PC-9 (cell line): ENCODE measurements at regions not wholly inside any gene's neighbourhood (a gene's known extent, or its start where the extent isn't known, plus 50 kb on each side); places are given as distances from the start of the nearest gene placed in this dataset.

Experiments
- BruUV-seq: library from RNA; stranded (reverse); fragments of 400-500 nt; replicated peaks from 2 replicates; lab custom pipeline; 2021; lab: Mats Ljungman, UMichigan
- CTCF ChIA-PET: fragments of 300-600 bp; sonication (Branson Sonifier 250); formaldehyde crosslinking; loops from one replicate; lab custom pipeline; 2022; ENCODE audit warnings: antibody characterized with exemption; lab: Charles Lee
- POLR2A ChIA-PET: fragments of 300-600 bp; sonication (Branson Sonifier 250); formaldehyde crosslinking; loops from one replicate; lab custom pipeline; 2022; ENCODE audit warnings: antibody characterized with exemption; ENCODE audit not compliant: unreplicated experiment; lab: Charles Lee
- DNase-seq, 2 experiments: peaks; one replicate each; pipeline versions ENCODE4 v3.0.0 to v3.0.0-alpha.2; 2015 to 2022; ENCODE audit warnings: mixed read lengths in 1 of 2
- H2AFZ ChIP-seq: fragments of 200-600 bp; sonication (generic); 2 replicates; pipeline ENCODE4 v1.8.1; 2017; ENCODE audit warnings: antibody characterized with exemption
- H3F3A ChIP-seq: fragments of 200-600 bp; sonication (generic); 2 replicates; pipeline ENCODE4 v1.8.1; 2017; ENCODE audit warnings: antibody characterized with exemption, mild to moderate bottlenecking, low read depth; ENCODE audit not compliant: insufficient read depth
- H3K27ac ChIP-seq: fragments of 200-600 bp; sonication (generic); 2 replicates; pipeline ENCODE4 v1.6.1; 2016; ENCODE audit warnings: mixed run types
- H3K27me3 ChIP-seq: fragments of 200-600 bp; sonication (generic); 2 replicates; pipeline ENCODE4 v1.6.1; 2016; ENCODE audit warnings: low read depth, mixed run types; ENCODE audit not compliant: insufficient read depth
- H3K36me3 ChIP-seq: fragments of 200-600 bp; sonication (generic); 2 replicates; pipeline ENCODE4 v1.6.1; 2016; ENCODE audit warnings: low read depth, mixed run types
- H3K4me1 ChIP-seq: fragments of 200-600 bp; sonication (generic); replicated peaks from 2 replicates; pipeline ENCODE4 v1.6.1; 2016; ENCODE audit warnings: mixed run types; ENCODE audit not compliant: insufficient read depth
- H3K4me2 ChIP-seq: fragments of 200-600 bp; sonication (generic); 2 replicates; pipeline ENCODE4 v1.6.1; 2017; ENCODE audit warnings: mixed run types
- H3K4me3 ChIP-seq: fragments of 200-600 bp; sonication (generic); 2 replicates; pipeline ENCODE4 v1.6.1; 2016; ENCODE audit warnings: mixed run types
- H3K79me2 ChIP-seq: fragments of 200-600 bp; sonication (generic); 2 replicates; pipeline ENCODE4 v1.6.1; 2017; ENCODE audit warnings: low read depth, mixed run types
- H3K9me2 ChIP-seq: fragments of 200-600 bp; sonication (generic); 2 replicates; pipeline ENCODE4 v1.8.1; 2017; ENCODE audit warnings: mild to moderate bottlenecking; ENCODE audit not compliant: insufficient read depth
- H3K9me3 ChIP-seq: fragments of 200-600 bp; sonication (generic); 2 replicates; pipeline ENCODE4 v1.8.1; 2016; ENCODE audit warnings: low read depth; ENCODE audit not compliant: insufficient read depth
- H4K20me1 ChIP-seq: fragments of 200-600 bp; sonication (generic); 2 replicates; pipeline ENCODE4 v1.8.1; 2017; ENCODE audit not compliant: insufficient read depth
- CTCF ChIP-seq: fragments of 200-600 bp; sonication (generic); conservative IDR thresholded peaks from 2 replicates; pipeline ENCODE4 v1.6.1; 2017; ENCODE audit warnings: mixed run types, antibody characterized with exemption, mild to moderate bottlenecking, moderate library complexity
- EZH2 ChIP-seq: fragments of 200-600 bp; sonication (generic); IDR thresholded peaks from 2 replicates; pipeline ENCODE4 v1.8.0; 2017; ENCODE audit warnings: antibody characterized with exemption, low read depth
- intact Hi-C: fragments of 100-400 bp; cut with micrococcal nuclease; formaldehyde crosslinking; loops from one replicate; pipeline ENCODE4 v1.10.0; 2022; ENCODE audit not compliant: unreplicated experiment

- Histone ChIP-seq H3K4me1 (no peaks in the 10 kb centered on the region), H3K27me3 (peaks cover 4% of the 10 kb centered on the region; the same call in 1 of the 2 replicates), H3K9me2 (no peaks in the 10 kb centered on the region), H3K4me2 (no peak overlapping the region), H3K36me3 (no peaks in the 10 kb centered on the region), H3K79me2 (no peaks in the 10 kb centered on the region), H3K4me3 (no peak overlapping the region), H4K20me1 (no peaks in the 10 kb centered on the region), H3F3A (no peaks in the 10 kb centered on the region), H3K9me3 (no peaks in the 10 kb centered on the region), H3K27ac (no peak overlapping the region), H2AFZ (no peak overlapping the region)
- ChIA-PET POLR2A (no interaction called here), CTCF (no interaction called here)
- no peak for DNase-seq
- intact Hi-C loops: no loop called here
- TF ChIP-seq CTCF (no peak), EZH2 (no peak)
- BruUV-seq: no TSS peak
These were observed 138.7 kb downstream of the YTHDC2 start for GRCh38 chr5:113652161-113652560.

- Histone ChIP-seq H3F3A (no peaks in the 10 kb centered on the region), H3K4me2 (no peak overlapping the region), H3K9me2 (no peaks in the 10 kb centered on the region), H4K20me1 (no peaks in the 10 kb centered on the region), H3K9me3 (no peaks in the 10 kb centered on the region), H3K79me2 (no peaks in the 10 kb centered on the region), H3K4me1 (no peaks in the 10 kb centered on the region), H3K4me3 (no peak overlapping the region), H3K27ac (no peak overlapping the region), H3K36me3 (no peaks in the 10 kb centered on the region), H2AFZ (no peak overlapping the region), H3K27me3 (0 out of 2 replicates have a peak, but pooled peaks cover 1% of the 10 kb centered on the region)
- intact Hi-C loops: no loop called here
- DNase-seq: no peak
- ChIA-PET POLR2A (no interaction called here), CTCF (no interaction called here)
- no TSS peak for BruUV-seq
- no peak for TF ChIP-seq EZH2
- TF ChIP-seq CTCF: no peak
These were observed 141.3 kb downstream of the YTHDC2 start for GRCh38 chr5:113654828-113655227.

GRCh38 chr5:113660206-113660605 lies 146.7 kb downstream of the YTHDC2 start:
- no peaks in the 10 kb centered on the region for H3K9me2 ChIP-seq
- no peaks in the 10 kb centered on the region for H3K36me3 ChIP-seq
- no peaks in the 10 kb centered on the region for H3F3A ChIP-seq
- no TSS peak for BruUV-seq
- H3K9me3 ChIP-seq: no peaks in the 10 kb centered on the region
- H3K27me3 ChIP-seq: peaks cover 12% of the 10 kb centered on the region; the same call in 1 of the 2 replicates
- no peak overlapping the region for H3K4me2 ChIP-seq
- H3K4me1 ChIP-seq: no peaks in the 10 kb centered on the region
- H3K79me2 ChIP-seq: no peaks in the 10 kb centered on the region
- H4K20me1 ChIP-seq: no peaks in the 10 kb centered on the region
- intact Hi-C loops: no loop called here
- no peak for DNase-seq
- TF ChIP-seq CTCF (no peak), EZH2 (no peak)
- H3K4me3 ChIP-seq: no peak overlapping the region
- no peak overlapping the region for H3K27ac ChIP-seq
- no peak overlapping the region for H2AFZ ChIP-seq
- POLR2A ChIA-PET: no interaction called here
- CTCF ChIA-PET: no interaction called here
